ENCODE measurements at regions not wholly inside any gene's neighbourhood (a gene's known extent, or its start where the extent isn't known, plus 50 kb on each side); places are given as distances from the start of the nearest gene placed in this dataset.

GRCh38 chr3:19641408-19641807 is 292.6 kb downstream of the EFHB start (continued):
- TF ChIP-seq ZNF622 (IDR thresholded peaks at IDR 0.05), result no peak

- SMC1A ChIA-PET (ENCODE audit: uncharacterized antibody, unreplicated experiment), result no interaction called here
- no peak overlapping the region for H3K9ac ChIP-seq (ENCODE audit: control insufficient read depth, insufficient read depth, low read length)
- no peaks in the 10 kb centered on the region for H3K4me1 ChIP-seq (ENCODE audit: control insufficient read depth, insufficient read depth, low read length)
- intact Hi-C loops (cut with micrococcal nuclease; ENCODE audit: unreplicated experiment) (no loop called here), in situ Hi-C loops (cut with MboI) (no loop called here)
- RAD21 ChIA-PET (ENCODE audit: unreplicated experiment), result no interaction called here
- no TSS peak for BruUV-seq (replicated peaks)
- H4K20me1 ChIP-seq (ENCODE audit: control insufficient read depth, insufficient read depth), result no peaks in the 10 kb centered on the region
- CTCF ChIA-PET, result no interaction called here
- no peaks in the 10 kb centered on the region for H3K36me3 ChIP-seq (ENCODE audit: control insufficient read depth in 2 of 2, insufficient read depth in 2 of 2, low read length in 1 of 2)
- no peak overlapping the region for H3K4me3 ChIP-seq
- TF ChIP-seq YBX1 (IDR thresholded peaks at IDR 0.05), result no peak
- TF ChIP-seq BCL11A (IDR thresholded peaks at IDR 0.05; ENCODE audit: low read depth, low read length), result no peak
- 0 out of 6 replicates have a peak, but pooled peaks of 1 of the 3 experiments have one; percentile 16 for TF ChIP-seq CTCF (IDR thresholded peaks at IDR 0.05 in 2 of 3, conservative IDR thresholded peaks at IDR 0.05 in 1 of 3; ENCODE audit: control insufficient read depth in 2 of 3, extremely low read depth in 1 of 3, insufficient read depth in 1 of 3, low read depth in 3 of 3, low read length in 3 of 3)
- TF ChIP-seq SRF (IDR thresholded peaks at IDR 0.05; ENCODE audit: low read depth in 2 of 2, low read length in 2 of 2), result no peak
- no peak for TF ChIP-seq NR2F1 (conservative IDR thresholded peaks at IDR 0.05)
- no peak for TF ChIP-seq KAT2A (conservative IDR thresholded peaks at IDR 0.05; ENCODE audit: control insufficient read depth, low read depth, low read length)
- TF ChIP-seq RAD21 (IDR thresholded peaks at IDR 0.05; ENCODE audit: insufficient read depth, low read depth, low read length), result peak; percentile 12; the same call in 1 of the 2 replicates
- TF ChIP-seq, protein P1, sequence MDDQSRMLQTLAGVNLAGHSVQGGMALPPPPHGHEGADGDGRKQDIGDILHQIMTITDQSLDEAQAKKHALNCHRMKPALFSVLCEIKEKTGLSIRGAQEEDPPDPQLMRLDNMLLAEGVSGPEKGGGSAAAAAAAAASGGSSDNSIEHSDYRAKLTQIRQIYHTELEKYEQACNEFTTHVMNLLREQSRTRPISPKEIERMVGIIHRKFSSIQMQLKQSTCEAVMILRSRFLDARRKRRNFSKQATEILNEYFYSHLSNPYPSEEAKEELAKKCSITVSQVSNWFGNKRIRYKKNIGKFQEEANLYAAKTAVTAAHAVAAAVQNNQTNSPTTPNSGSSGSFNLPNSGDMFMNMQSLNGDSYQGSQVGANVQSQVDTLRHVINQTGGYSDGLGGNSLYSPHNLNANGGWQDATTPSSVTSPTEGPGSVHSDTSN (IDR thresholded peaks at IDR 0.05; ENCODE audit: insufficient replicate concordance, low read depth, low read length), result no peak
- no peak for TF ChIP-seq NBN (IDR thresholded peaks at IDR 0.05)
- TF ChIP-seq YY1 (IDR thresholded peaks at IDR 0.05; ENCODE audit: low read depth, low read length), result no peak
- TF ChIP-seq CBX3 (IDR thresholded peaks at IDR 0.05; ENCODE audit: borderline replicate concordance, low read depth), result no peak
- TF ChIP-seq ETV6 (conservative IDR thresholded peaks at IDR 0.05 in 1 of 2, IDR thresholded peaks at IDR 0.05 in 1 of 2; ENCODE audit: borderline replicate concordance in 1 of 2, low read depth in 1 of 2), result no peak
- TF ChIP-seq EED (IDR thresholded peaks at IDR 0.05; ENCODE audit: low read depth), result no peak
- H3K27me3 ChIP-seq (replicated peaks in 1 of 2; ENCODE audit: control insufficient read depth in 2 of 2, insufficient read depth in 2 of 2, low read length in 1 of 2), result no peaks in the 10 kb centered on the region
- H3K4me2 ChIP-seq (ENCODE audit: control insufficient read depth, insufficient read depth), result no peak overlapping the region
- 27% methylated on average over 5 of the region's 5 CpGs for WGBS (ENCODE audit: insufficient coverage, insufficient replicate concordance, low lambda C conversion rate, missing lambda C conversion rate)
- no peaks in the 10 kb centered on the region for H3K79me2 ChIP-seq (ENCODE audit: control insufficient read depth, insufficient read depth, low read length)
- POLR2A ChIA-PET, result no interaction called here
- peak overlapping the region; percentile 2; the same call in 1 of the 2 replicates for H2AFZ ChIP-seq (ENCODE audit: control insufficient read depth, low read depth, low read length)
- DNase-seq (ENCODE audit: low read depth, low spot score), result no peak
- H3K27ac ChIP-seq (ENCODE audit: control insufficient read depth, insufficient read depth), result no peak overlapping the region
- no peak for ATAC-seq
- H3K9me3 ChIP-seq (replicated peaks; ENCODE audit: control insufficient read depth, insufficient read depth, low read length), result no peaks in the 10 kb centered on the region
- no peak for FAIRE-seq
Measured at GRCh38 chr3:19632099-19633074, 301.6 kb downstream of the EFHB start.
